B cell (primary cell): ENCODE measurements at regions not wholly inside any gene's neighbourhood (a gene's known extent, or its start where the extent isn't known, plus 50 kb on each side); places are given as distances from the start of the nearest gene placed in this dataset.

Experiments used
- ATAC-seq: fragments of 200-7000 bp; cut with Tn5 transposase; one replicate; pipeline ENCODE4 v1.10.0; 2021; ENCODE audit warnings: low read depth, mild to moderate bottlenecking, moderate number of reproducible peaks, moderate library complexity
- CTCF ChIA-PET: fragments of 350-600 bp; sonication (Branson Sonifier 250); formaldehyde crosslinking; loops from one replicate; lab custom pipeline; 2021; ENCODE audit warnings: antibody characterized with exemption, inconsistent platforms; lab: Charles Lee
- POLR2A ChIA-PET: fragments of 350-600 bp; sonication (Branson Sonifier 250); formaldehyde crosslinking; loops from one replicate; lab custom pipeline; 2021; ENCODE audit warnings: antibody characterized with exemption; lab: Charles Lee
- DNase-seq: peaks from one replicate; pipeline ENCODE4 v3.0.0; 2013
- H2AFZ ChIP-seq: 2 replicates; pipeline ENCODE4 v1.6.1; 2012; ENCODE audit warnings: mild to moderate bottlenecking, low read depth, low read length; ENCODE audit not compliant: insufficient read depth, poor library complexity, severe bottlenecking
- H3K27ac ChIP-seq, 2 donors: 1 replicate in 1 of 2; 2 replicates in 1 of 2; pipeline ENCODE4 v1.5.1; 2012 to 2013; ENCODE audit warnings: low read length in 2 of 2, mild to moderate bottlenecking in 2 of 2, moderate library complexity in 1 of 2
- H3K27me3 ChIP-seq, 4 experiments: fragments of 200-600 bp in 1 of 4; sonication (generic) in 1 of 4; replicated peaks in 1 of 4; 1 replicate in 2 of 4; 2 replicates in 2 of 4; pipeline versions ENCODE4 v1.6.1 to v1.7.0; 2013 to 2016; ENCODE audit warnings: low read length in 3 of 4, mild to moderate bottlenecking in 2 of 4, mixed read lengths in 1 of 4, moderate library complexity in 1 of 4; ENCODE audit not compliant: insufficient read depth in 4 of 4, control insufficient read depth in 3 of 4; ENCODE audit errors: control extremely low read depth in 1 of 4
- H3K36me3 ChIP-seq, 2 experiments: replicated peaks in 1 of 2; 1 replicate in 1 of 2; 2 replicates in 1 of 2; pipeline versions ENCODE4 v1.6.1 to v1.7.1; 2013; ENCODE audit warnings: low read length in 1 of 2; ENCODE audit not compliant: insufficient read depth in 2 of 2, control insufficient read depth in 1 of 2; ENCODE audit errors: control extremely low read depth in 1 of 2, extremely low read depth in 1 of 2
- H3K4me1 ChIP-seq, 2 donors: fragments of 200-600 bp in 1 of 2; sonication (generic) in 1 of 2; 1 replicate in 1 of 2; 2 replicates in 1 of 2; pipeline versions ENCODE4 v1.5.1 to v1.6.1; 2013 to 2017; ENCODE audit warnings: low read length in 2 of 2; ENCODE audit not compliant: control insufficient read depth in 2 of 2, insufficient read depth in 2 of 2
- H3K4me2 ChIP-seq: replicated peaks from 2 replicates; pipeline ENCODE3; 2012; ENCODE audit warnings: mild to moderate bottlenecking, low read depth, low read length; ENCODE audit not compliant: poor library complexity, severe bottlenecking
- H3K4me3 ChIP-seq, 5 experiments: fragments of 200-600 bp in 1 of 5; sonication (generic) in 1 of 5; 1 replicate in 3 of 5; 2 replicates in 2 of 5; pipeline versions ENCODE4 v1.5.1 to v1.7.0; 2011 to 2016; ENCODE audit warnings: low read length in 4 of 5, mild to moderate bottlenecking in 4 of 5, low read depth in 2 of 5, control low read depth in 1 of 5, moderate library complexity in 1 of 5; ENCODE audit not compliant: insufficient read depth in 1 of 5; ENCODE audit errors: control extremely low read depth in 1 of 5, extremely low read depth in 1 of 5
- H3K79me2 ChIP-seq: fragments of 200-600 bp; sonication (generic); one replicate; pipeline ENCODE4 v1.6.0; 2016; ENCODE audit warnings: low read length; ENCODE audit not compliant: control insufficient read depth, insufficient read depth
- H3K9ac ChIP-seq: fragments of 200-600 bp; sonication (generic); 2 replicates; pipeline ENCODE4 v1.6.1; 2017; ENCODE audit warnings: mild to moderate bottlenecking, low read length, moderate library complexity
- H3K9me3 ChIP-seq, 3 donors: one replicate each; pipeline versions ENCODE4 v1.6.1 to v1.7.1; 2013; ENCODE audit warnings: low read length in 2 of 3; ENCODE audit not compliant: control insufficient read depth in 2 of 3, insufficient read depth in 1 of 3; ENCODE audit errors: control extremely low read depth in 1 of 3
- H4K20me1 ChIP-seq: 2 replicates; pipeline ENCODE4 v1.6.0; 2012; ENCODE audit warnings: mild to moderate bottlenecking, low read length; ENCODE audit not compliant: insufficient read depth, control insufficient read depth, poor library complexity, severe bottlenecking
- H3K27ac Mint-ChIP-seq: one replicate; pipeline ENCODE4 v1.8.0; 2021; ENCODE audit warnings: mixed read lengths
- H3K27me3 Mint-ChIP-seq: one replicate; pipeline ENCODE4 v1.8.0; 2021; ENCODE audit warnings: mixed read lengths
- H3K4me1 Mint-ChIP-seq: one replicate; pipeline ENCODE4 v1.8.0; 2021; ENCODE audit warnings: mixed read lengths
- H3K4me3 Mint-ChIP-seq: one replicate; pipeline ENCODE4 v1.8.0; 2021; ENCODE audit warnings: mixed read lengths
- H3K9me3 Mint-ChIP-seq: one replicate; pipeline ENCODE4 v1.8.0; 2022; ENCODE audit warnings: mixed read lengths; ENCODE audit not compliant: insufficient read depth
- CTCF ChIP-seq: fragments of 200-600 bp; IDR thresholded peaks from one replicate; pipeline ENCODE4 v1.8.0; 2022; ENCODE audit warnings: antibody characterized with exemption, mild to moderate bottlenecking
- EZH2 ChIP-seq: IDR thresholded peaks from 2 replicates; pipeline ENCODE4 v1.6.1; 2012; ENCODE audit warnings: borderline replicate concordance, low read depth, mild to moderate bottlenecking, moderate library complexity, low read length; ENCODE audit not compliant: insufficient read depth, poor library complexity, severe bottlenecking
- WGBS: methylation state at CpG from one replicate; pipeline ENCODE4 v1.1.5; 2013; ENCODE audit warnings: missing lambda C conversion rate; ENCODE audit not compliant: insufficient coverage; 5-methylcytosine and 5-hydroxymethylcytosine counted together
- intact Hi-C: fragments of 100-400 bp; cut with micrococcal nuclease; formaldehyde crosslinking; loops from one replicate; pipeline ENCODE4 v1.10.0; 2022

DNA sequence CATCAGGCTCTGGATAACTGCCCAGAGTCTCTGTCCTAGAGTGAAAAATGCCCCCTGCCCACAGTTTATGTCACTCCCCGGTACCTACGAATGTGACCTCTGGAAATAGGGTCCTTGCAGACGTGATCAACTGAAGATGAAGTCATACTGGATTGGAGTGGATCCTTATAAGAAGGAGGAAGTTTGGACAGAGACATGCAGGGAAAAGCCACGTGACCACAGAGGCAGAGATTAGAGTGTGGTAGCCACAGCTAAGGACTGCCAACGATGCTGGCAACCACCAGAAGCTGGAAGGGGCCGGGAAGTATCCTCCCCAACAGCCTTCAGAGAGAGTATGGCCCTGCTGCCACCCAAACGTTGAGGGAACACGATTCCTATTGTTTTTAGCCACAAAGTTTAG lies 101.2 kb upstream of the NCOR2 start:
- WGBS: 71% methylated on average over 7 of the region's 8 CpGs
- Histone ChIP-seq H3K9me3 (peaks cover 0 to 23% (median 3%) of the 10 kb centered on the region in 3 donors), H3K4me2 (no peak overlapping the region), H3K9ac (no peak overlapping the region), H3K27ac (no peak overlapping the region), H3K4me1 (no peaks in the 10 kb centered on the region), H4K20me1 (no peaks in the 10 kb centered on the region), H3K4me3 (no peak overlapping the region), H3K27me3 (peaks cover 0 to 8% (median 2%) of the 10 kb centered on the region in 4 experiments), H3K79me2 (no peaks in the 10 kb centered on the region), H3K36me3 (no peaks in the 10 kb centered on the region), H2AFZ (no peak overlapping the region)
- intact Hi-C loops: no loop called here
- no peak for DNase-seq
- POLR2A ChIA-PET: no interaction called here
- no peak overlapping the region for H3K4me3 Mint-ChIP-seq
- no peaks in the 10 kb centered on the region for H3K9me3 Mint-ChIP-seq
- no peak overlapping the region for H3K27ac Mint-ChIP-seq
- no peak for ATAC-seq
- TF ChIP-seq CTCF (no peak), EZH2 (no peak)
- H3K27me3 Mint-ChIP-seq: peaks cover 6% of the 10 kb centered on the region
- peaks cover 3% of the 10 kb centered on the region for H3K4me1 Mint-ChIP-seq
- CTCF ChIA-PET: interaction anchor here (1.3 kb wide), 1 partner anchor 215 kb away, joined by 3 read pairs; no protein-coding TSS in a partner anchor

- H2AFZ ChIP-seq: no peak overlapping the region
Observed at GRCh38 chr12:124667506-124668326, 100.3 kb upstream of the NCOR2 start.

More at GRCh38 chr12:124667506-124668326, 100.3 kb upstream of the NCOR2 start:
- Histone ChIP-seq H3K4me2 (no peak overlapping the region), H3K9ac (no peak overlapping the region), H3K9me3 (peaks cover 0 to 23% (median 3%) of the 10 kb centered on the region in 3 donors), H3K36me3 (no peaks in the 10 kb centered on the region), H3K4me3 (no peak overlapping the region), H3K27ac (no peak overlapping the region), H3K79me2 (no peaks in the 10 kb centered on the region), H4K20me1 (no peaks in the 10 kb centered on the region), H3K4me1 (no peaks in the 10 kb centered on the region), H3K27me3 (peaks cover 0 to 8% (median 2%) of the 10 kb centered on the region in 4 experiments)
- TF ChIP-seq CTCF (no peak), EZH2 (no peak)
- no peak overlapping the region for H3K27ac Mint-ChIP-seq
- intact Hi-C loops: no loop called here
- H3K4me1 Mint-ChIP-seq: peaks cover 3% of the 10 kb centered on the region
- H3K27me3 Mint-ChIP-seq: peaks cover 6% of the 10 kb centered on the region
- POLR2A ChIA-PET: no interaction called here
- H3K9me3 Mint-ChIP-seq: no peaks in the 10 kb centered on the region
- ATAC-seq (no peak), DNase-seq (no peak)
- no peak overlapping the region for H3K4me3 Mint-ChIP-seq
- 94% methylated on average over 17 of the region's 21 CpGs for WGBS
- CTCF ChIA-PET: interaction anchor here (1.3 kb wide), 1 partner anchor 214 kb away, joined by 3 read pairs; no protein-coding TSS in a partner anchor
